NB4 (cell line): ENCODE measurements at regions not wholly inside any gene's neighbourhood (a gene's known extent, or its start where the extent isn't known, plus 50 kb on each side); places are given as distances from the start of the nearest gene placed in this dataset.

ENCODE experiments used
- MYC ChIP-seq: IDR thresholded peaks from 2 replicates; pipeline ENCODE4 v1.6.1; 2011; ENCODE audit warnings: low read depth, low read length
- POLR2A ChIP-seq: IDR thresholded peaks from 2 replicates; pipeline ENCODE4 v1.6.1; 2011; ENCODE audit warnings: mild to moderate bottlenecking; ENCODE audit not compliant: insufficient read length; ENCODE audit errors: extremely low read depth
- TF ChIP-seq, protein P1 (sequence below): IDR thresholded peaks from one replicate; pipeline ENCODE4 v1.5.1; 2012; ENCODE audit warnings: low read depth, low read length
- TF ChIP-seq, protein P2 (sequence below): IDR thresholded peaks from 2 replicates; pipeline ENCODE4 v1.6.1; 2011; ENCODE audit warnings: low read depth, low read length

DNA sequence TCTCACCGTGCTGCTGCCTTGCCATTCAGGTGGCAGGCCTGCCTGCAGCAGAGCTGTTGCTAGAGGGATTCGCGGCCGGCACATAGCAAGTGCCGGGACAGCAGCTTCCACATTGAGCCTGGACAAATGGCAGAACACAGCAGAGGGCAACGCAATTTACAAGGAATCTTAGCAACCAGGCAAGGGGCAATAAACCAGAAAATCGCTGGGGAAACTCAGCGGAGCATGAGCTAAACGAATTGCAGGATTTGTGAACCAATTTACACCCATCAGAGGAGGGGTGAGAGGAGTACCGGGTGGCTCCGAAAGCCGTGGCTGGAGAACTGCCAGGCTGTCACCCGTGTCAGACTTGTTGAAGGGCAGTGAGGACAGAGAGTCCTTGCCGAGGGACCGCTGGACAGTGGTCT is 58.6 kb upstream of the LOXL4 start:
- TF ChIP-seq MYC (no peak), POLR2A (no peak)
- TF ChIP-seq, protein P1, sequence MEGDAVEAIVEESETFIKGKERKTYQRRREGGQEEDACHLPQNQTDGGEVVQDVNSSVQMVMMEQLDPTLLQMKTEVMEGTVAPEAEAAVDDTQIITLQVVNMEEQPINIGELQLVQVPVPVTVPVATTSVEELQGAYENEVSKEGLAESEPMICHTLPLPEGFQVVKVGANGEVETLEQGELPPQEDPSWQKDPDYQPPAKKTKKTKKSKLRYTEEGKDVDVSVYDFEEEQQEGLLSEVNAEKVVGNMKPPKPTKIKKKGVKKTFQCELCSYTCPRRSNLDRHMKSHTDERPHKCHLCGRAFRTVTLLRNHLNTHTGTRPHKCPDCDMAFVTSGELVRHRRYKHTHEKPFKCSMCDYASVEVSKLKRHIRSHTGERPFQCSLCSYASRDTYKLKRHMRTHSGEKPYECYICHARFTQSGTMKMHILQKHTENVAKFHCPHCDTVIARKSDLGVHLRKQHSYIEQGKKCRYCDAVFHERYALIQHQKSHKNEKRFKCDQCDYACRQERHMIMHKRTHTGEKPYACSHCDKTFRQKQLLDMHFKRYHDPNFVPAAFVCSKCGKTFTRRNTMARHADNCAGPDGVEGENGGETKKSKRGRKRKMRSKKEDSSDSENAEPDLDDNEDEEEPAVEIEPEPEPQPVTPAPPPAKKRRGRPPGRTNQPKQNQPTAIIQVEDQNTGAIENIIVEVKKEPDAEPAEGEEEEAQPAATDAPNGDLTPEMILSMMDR, result no peak
- TF ChIP-seq, protein P2, sequence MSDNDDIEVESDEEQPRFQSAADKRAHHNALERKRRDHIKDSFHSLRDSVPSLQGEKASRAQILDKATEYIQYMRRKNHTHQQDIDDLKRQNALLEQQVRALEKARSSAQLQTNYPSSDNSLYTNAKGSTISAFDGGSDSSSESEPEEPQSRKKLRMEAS, result no peak
